Transverse colon (tissue), 4 donors: ENCODE measurements at regions not wholly inside any gene's neighbourhood (a gene's known extent, or its start where the extent isn't known, plus 50 kb on each side); places are given as distances from the start of the nearest gene placed in this dataset.

ENCODE experiments used
- DNase-seq: peaks from one replicate; pipeline ENCODE4 v3.0.0-alpha.2; 2019
- H3K27ac ChIP-seq, 4 donors: fragments of 200-600 bp; sonication (generic); 2 replicates each; pipeline ENCODE4 v1.5.1; 2016 to 2018; ENCODE audit warnings: inconsistent platforms in 4 of 4
- H3K27me3 ChIP-seq: fragments of 200-600 bp; sonication (generic); 2 replicates; pipeline ENCODE4 v1.5.1; 2017; ENCODE audit warnings: inconsistent platforms
- H3K36me3 ChIP-seq, 4 donors: fragments of 200-600 bp; sonication (generic); 2 replicates each; pipeline ENCODE4 v1.5.1; 2017 to 2019; ENCODE audit warnings: inconsistent platforms in 4 of 4
- H3K4me1 ChIP-seq, 4 donors: fragments of 200-600 bp; sonication (generic); 2 replicates each; pipeline ENCODE4 v1.5.1; 2017 to 2020; ENCODE audit warnings: inconsistent platforms in 4 of 4
- H3K4me3 ChIP-seq, 4 donors: fragments of 200-600 bp; sonication (generic); 1 replicate in 1 of 4; 2 replicates in 3 of 4; pipeline versions ENCODE4 v1.5.1 to v1.6.1; 2017 to 2019; ENCODE audit warnings: inconsistent platforms in 4 of 4
- H3K9me3 ChIP-seq, 2 donors: fragments of 200-600 bp; sonication (generic); 2 replicates each; pipeline ENCODE4 v1.5.1; 2017 to 2019; ENCODE audit warnings: inconsistent platforms in 2 of 2
- EP300 ChIP-seq: sonication (generic); formaldehyde crosslinking; IDR thresholded peaks from one replicate; pipeline ENCODE4 v1.6.1; 2017; ENCODE audit warnings: antibody characterized with exemption, low read depth
- POLR2A ChIP-seq: fragments of 450-650 bp; IDR thresholded peaks from one replicate; pipeline ENCODE4 v1.6.1; 2016; ENCODE audit warnings: antibody characterized with exemption, mild to moderate bottlenecking, moderate library complexity
- POLR2AphosphoS5 ChIP-seq, 3 donors: sonication (generic); formaldehyde crosslinking; IDR thresholded peaks; one replicate each; pipeline ENCODE4 v1.6.1; 2016; ENCODE audit warnings: antibody characterized with exemption in 3 of 3
- WGBS, 2 donors: methylation state at CpG; one replicate each; pipeline ENCODE4 v1.1.5; 2018; ENCODE audit warnings: low coverage in 1 of 2; 5-methylcytosine and 5-hydroxymethylcytosine counted together
- in situ Hi-C, 4 donors: fragments of 200-750 bp; cut with MboI; loops; one replicate each; pipeline versions ENCODE4 v1.15.0 to v1.15.1; 2017; ENCODE audit warnings: low sequenced_read_pairs in 3 of 4, low pct_ligation_motif_present in 1 of 4, low pct_unique_long_range_greater_than_20kb in 1 of 4
- intact Hi-C: fragments of 100-400 bp; cut with DNase I; formaldehyde crosslinking; loops from one replicate; pipeline ENCODE4 v1.15.1; 2023; ENCODE audit warnings: low total_unique reads
- TF ChIP-seq, protein P1 (sequence below), 5 experiments: fragments of 200-600 bp in 3 of 5; fragments of 450-650 bp in 2 of 5; sonication (generic) in 3 of 5; IDR thresholded peaks; 1 replicate in 2 of 5; 2 replicates in 3 of 5; pipeline ENCODE4 v1.5.1; 2016 to 2017; ENCODE audit warnings: antibody characterized with exemption in 5 of 5, inconsistent platforms in 3 of 5, mild to moderate bottlenecking in 2 of 5, moderate library complexity in 1 of 5

DNA sequence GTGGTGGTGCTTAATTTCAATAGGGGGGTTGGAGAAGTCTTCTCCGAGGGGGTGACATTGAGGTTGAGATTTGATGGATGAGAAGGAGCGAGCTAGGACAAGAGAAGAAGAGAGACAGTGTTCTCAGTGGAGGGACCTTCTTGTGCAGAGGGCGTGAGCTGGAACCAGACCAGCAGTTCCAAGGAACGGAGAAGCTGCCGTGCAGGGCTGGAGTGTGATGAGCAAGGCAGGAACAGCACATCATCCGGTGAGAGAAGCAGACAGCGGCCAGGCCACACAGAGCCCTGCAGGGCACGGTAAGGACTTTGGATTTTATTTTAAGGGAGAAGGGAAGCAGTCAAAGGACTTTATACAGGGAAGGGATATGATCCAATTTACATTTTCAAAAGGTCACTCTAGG lies 206.9 kb downstream of the MELK start:
- intact Hi-C loops = no loop called here
- WGBS, 2 donors = 33 to 58% methylated on average over 3 to 8 of the region's 8 CpGs
- in situ Hi-C loops = no loop called here

GRCh38 chr9:36780186-36780585 lies 207.5 kb downstream of the MELK start:
- Histone ChIP-seq H3K27ac (no peak overlapping the region), H3K9me3 (no peaks in the 10 kb centered on the region), H3K36me3 (no peaks in the 10 kb centered on the region), H3K27me3 (peaks cover 57% of the 10 kb centered on the region), H3K4me1 (no peaks in the 10 kb centered on the region), H3K4me3 (no peak overlapping the region)
- DNase-seq = no peak
- in situ Hi-C loops = no loop called here
- TF ChIP-seq EP300 (no peak), POLR2AphosphoS5 (IDR thresholded peaks at IDR 0.05) (no peak), POLR2A (no peak)
- TF ChIP-seq, protein P1, sequence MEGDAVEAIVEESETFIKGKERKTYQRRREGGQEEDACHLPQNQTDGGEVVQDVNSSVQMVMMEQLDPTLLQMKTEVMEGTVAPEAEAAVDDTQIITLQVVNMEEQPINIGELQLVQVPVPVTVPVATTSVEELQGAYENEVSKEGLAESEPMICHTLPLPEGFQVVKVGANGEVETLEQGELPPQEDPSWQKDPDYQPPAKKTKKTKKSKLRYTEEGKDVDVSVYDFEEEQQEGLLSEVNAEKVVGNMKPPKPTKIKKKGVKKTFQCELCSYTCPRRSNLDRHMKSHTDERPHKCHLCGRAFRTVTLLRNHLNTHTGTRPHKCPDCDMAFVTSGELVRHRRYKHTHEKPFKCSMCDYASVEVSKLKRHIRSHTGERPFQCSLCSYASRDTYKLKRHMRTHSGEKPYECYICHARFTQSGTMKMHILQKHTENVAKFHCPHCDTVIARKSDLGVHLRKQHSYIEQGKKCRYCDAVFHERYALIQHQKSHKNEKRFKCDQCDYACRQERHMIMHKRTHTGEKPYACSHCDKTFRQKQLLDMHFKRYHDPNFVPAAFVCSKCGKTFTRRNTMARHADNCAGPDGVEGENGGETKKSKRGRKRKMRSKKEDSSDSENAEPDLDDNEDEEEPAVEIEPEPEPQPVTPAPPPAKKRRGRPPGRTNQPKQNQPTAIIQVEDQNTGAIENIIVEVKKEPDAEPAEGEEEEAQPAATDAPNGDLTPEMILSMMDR (IDR thresholded peaks at IDR 0.05) = no peak
- WGBS, 2 donors = 0 to 46% methylated on average over 1 to 8 of the region's 8 CpGs
- intact Hi-C loops = no loop called here

More for the DNA sequence above, 206.9 kb downstream of the MELK start:
- H3K27ac ChIP-seq = no peak overlapping the region
- H3K4me3 ChIP-seq = no peak overlapping the region
- no peak for DNase-seq
- H3K4me1 ChIP-seq = no peaks in the 10 kb centered on the region
- TF ChIP-seq POLR2AphosphoS5 (IDR thresholded peaks at IDR 0.05) = no peak
- TF ChIP-seq, protein P1 (IDR thresholded peaks at IDR 0.05) = no peak
- no peak for TF ChIP-seq EP300
- no peak for TF ChIP-seq POLR2A
- H3K9me3 ChIP-seq = no peaks in the 10 kb centered on the region
- no peaks in the 10 kb centered on the region for H3K36me3 ChIP-seq
- peaks cover 52% of the 10 kb centered on the region for H3K27me3 ChIP-seq

DNA sequence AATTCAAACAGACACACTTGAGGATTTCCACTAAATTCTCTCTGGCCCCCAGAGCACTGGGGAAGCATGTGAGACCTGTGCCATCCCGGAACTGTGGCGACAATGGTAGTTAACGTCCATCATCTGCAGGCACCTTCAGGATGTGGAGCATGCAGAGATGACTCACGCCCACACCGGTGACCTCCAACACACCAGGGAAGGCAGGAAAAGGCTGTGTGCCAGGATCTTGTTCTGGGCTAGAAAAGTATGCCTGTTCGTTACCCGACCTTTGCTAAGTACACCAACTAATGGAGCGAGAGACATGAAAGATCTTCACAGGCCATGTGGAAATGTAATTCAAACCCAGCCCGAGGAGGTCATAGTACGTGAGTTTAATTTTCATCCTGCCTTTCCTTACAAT lies 208.8 kb downstream of the MELK start:
- Histone ChIP-seq H3K27me3 (peaks cover 57% of the 10 kb centered on the region), H3K9me3 (no peaks in the 10 kb centered on the region), H3K4me1 (no peaks in the 10 kb centered on the region), H3K36me3 (no peaks in the 10 kb centered on the region), H3K27ac (no peak overlapping the region), H3K4me3 (no peak overlapping the region)
- intact Hi-C loops (no loop called here), in situ Hi-C loops (no loop called here)
- 53 to 55% methylated on average over 4 to 10 of the region's 10 CpGs for WGBS, 2 donors
- no peak for TF ChIP-seq EP300
- TF ChIP-seq, protein P1 (IDR thresholded peaks at IDR 0.05) = no peak
- TF ChIP-seq POLR2A = no peak
- no peak for TF ChIP-seq POLR2AphosphoS5 (IDR thresholded peaks at IDR 0.05)
- no peak for DNase-seq
